IPS DF 6.9 (cell line): ENCODE measurements at regions not wholly inside any gene's neighbourhood (a gene's known extent, or its start where the extent isn't known, plus 50 kb on each side); places are given as distances from the start of the nearest gene placed in this dataset.
A peak's percentile ranks its signal among the peaks of the same experiment; 100 is the strongest.

Source experiments
- DNase-seq: peaks from one replicate; pipeline ENCODE4 v3.0.0-alpha.2; 2013; ENCODE audit warnings: low read depth, low spot score
- H3K27ac ChIP-seq: one replicate; pipeline ENCODE4 v1.5.1; 2013; ENCODE audit warnings: low read length, control low read depth
- H3K27me3 ChIP-seq: 2 replicates; pipeline ENCODE4 v1.6.1; 2013; ENCODE audit warnings: mild to moderate bottlenecking, low read length; ENCODE audit not compliant: control insufficient read depth, insufficient read depth
- H3K36me3 ChIP-seq: 2 replicates; pipeline ENCODE4 v1.6.1; 2013; ENCODE audit warnings: low read length; ENCODE audit not compliant: control insufficient read depth, insufficient read depth
- H3K4me1 ChIP-seq: 2 replicates; pipeline ENCODE4 v1.6.1; 2013; ENCODE audit warnings: low read length; ENCODE audit not compliant: control insufficient read depth, insufficient read depth
- H3K4me3 ChIP-seq: 2 replicates; pipeline ENCODE4 v1.5.1; 2013; ENCODE audit warnings: mild to moderate bottlenecking, low read length
- H3K9me3 ChIP-seq: 2 replicates; pipeline ENCODE4 v1.6.1; 2013; ENCODE audit warnings: low read length, inconsistent platforms; ENCODE audit not compliant: control insufficient read depth, insufficient read depth
- WGBS: extraction: QIAGEN DNeasy Blood & Tissue Kit; methylation state at CpG from one replicate; pipeline ENCODE4 v1.1.7; 2013; ENCODE audit warnings: mixed read lengths, missing lambda C conversion rate; ENCODE audit not compliant: insufficient read length, insufficient coverage; 5-methylcytosine and 5-hydroxymethylcytosine counted together

- Histone ChIP-seq H3K9me3 (no peaks in the 10 kb centered on the region; the same call in 1 of the 2 replicates), H3K4me3 (no peak overlapping the region), H3K36me3 (no peaks in the 10 kb centered on the region), H3K27me3 (no peaks in the 10 kb centered on the region), H3K27ac (no peak overlapping the region), H3K4me1 (peaks cover 2% of the 10 kb centered on the region; the same call in 1 of the 2 replicates)
- DNase-seq = no peak
- no CpG with 5 or more reads among the region's 1 CpG for WGBS
These were observed 653.3 kb upstream of the PKDCC start for GRCh38 chr2:41394541-41394940.

GRCh38 chr2:41395692-41396091 is 652.1 kb upstream of the PKDCC start:
- no peaks in the 10 kb centered on the region for H3K36me3 ChIP-seq
- WGBS = no CpG with 5 or more reads among the region's 3 CpGs
- H3K4me1 ChIP-seq = peaks cover 2% of the 10 kb centered on the region; the same call in 1 of the 2 replicates
- H3K27me3 ChIP-seq = no peaks in the 10 kb centered on the region
- H3K4me3 ChIP-seq = no peak overlapping the region
- no peak overlapping the region for H3K27ac ChIP-seq
- H3K9me3 ChIP-seq = no peaks in the 10 kb centered on the region; the same call in 1 of the 2 replicates
- DNase-seq = no peak

DNA sequence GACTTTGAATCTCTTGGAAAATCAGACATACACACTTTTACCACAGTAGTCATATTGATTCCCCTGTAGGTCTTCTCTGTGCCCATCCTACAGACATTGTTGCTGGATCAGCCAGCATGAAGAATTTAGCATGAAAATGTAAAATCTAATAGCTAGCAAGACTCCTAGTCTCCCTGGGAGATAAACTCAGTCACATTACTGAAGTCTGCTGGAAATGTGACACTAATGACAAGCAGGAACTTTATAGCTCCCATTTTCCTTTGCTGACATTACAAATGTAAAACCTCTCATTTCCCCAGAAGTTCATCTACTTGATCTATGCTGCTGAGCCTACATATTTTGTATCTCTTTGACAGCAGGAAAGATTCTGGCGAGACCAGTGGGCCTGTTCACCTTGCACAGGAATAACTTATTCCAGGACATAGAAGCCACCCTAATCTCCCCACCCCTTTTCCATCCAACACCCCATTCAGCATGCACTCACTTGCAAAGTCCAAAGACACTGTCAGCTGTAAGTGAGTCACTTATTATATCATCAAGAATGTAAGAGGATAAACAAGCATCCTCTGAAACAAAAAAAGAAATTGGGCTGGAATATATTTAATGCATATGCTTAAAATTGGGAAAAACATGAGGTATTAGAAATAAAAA is 648.3 kb upstream of the PKDCC start:
- no peaks in the 10 kb centered on the region; the same call in 1 of the 2 replicates for H3K9me3 ChIP-seq
- H3K36me3 ChIP-seq = no peaks in the 10 kb centered on the region
- H3K27ac ChIP-seq = no peak overlapping the region
- no peak overlapping the region for H3K4me3 ChIP-seq
- H3K4me1 ChIP-seq = no peaks in the 10 kb centered on the region
- no peak for DNase-seq
- no peaks in the 10 kb centered on the region for H3K27me3 ChIP-seq
- WGBS = no CpG with 5 or more reads among the region's 1 CpG

- no peak for DNase-seq
- Histone ChIP-seq H3K36me3 (no peaks in the 10 kb centered on the region), H3K27me3 (no peaks in the 10 kb centered on the region), H3K9me3 (no peaks in the 10 kb centered on the region; the same call in 1 of the 2 replicates), H3K27ac (no peak overlapping the region), H3K4me1 (no peaks in the 10 kb centered on the region), H3K4me3 (no peak overlapping the region)
- 100% methylated on average over 1 of the region's 6 CpGs for WGBS
These were observed 647.6 kb upstream of the PKDCC start for GRCh38 chr2:41400088-41400665.

GRCh38 chr2:41405441-41405840 is 642.4 kb upstream of the PKDCC start:
- no peak for DNase-seq
- H3K36me3 ChIP-seq = no peaks in the 10 kb centered on the region
- no CpG with 5 or more reads among the region's 2 CpGs for WGBS
- H3K9me3 ChIP-seq = no peaks in the 10 kb centered on the region
- no peaks in the 10 kb centered on the region for H3K4me1 ChIP-seq
- H3K27me3 ChIP-seq = no peaks in the 10 kb centered on the region
- H3K27ac ChIP-seq = no peak overlapping the region
- no peak overlapping the region for H3K4me3 ChIP-seq

GRCh38 chr2:41409328-41409727 is 638.5 kb upstream of the PKDCC start:
- H3K27ac ChIP-seq = no peak overlapping the region
- no peak for DNase-seq
- H3K27me3 ChIP-seq = no peaks in the 10 kb centered on the region
- H3K4me1 ChIP-seq = no peaks in the 10 kb centered on the region
- H3K9me3 ChIP-seq = no peaks in the 10 kb centered on the region
- no CpG with 5 or more reads among the region's 4 CpGs for WGBS
- H3K36me3 ChIP-seq = no peaks in the 10 kb centered on the region
- no peak overlapping the region for H3K4me3 ChIP-seq

DNA sequence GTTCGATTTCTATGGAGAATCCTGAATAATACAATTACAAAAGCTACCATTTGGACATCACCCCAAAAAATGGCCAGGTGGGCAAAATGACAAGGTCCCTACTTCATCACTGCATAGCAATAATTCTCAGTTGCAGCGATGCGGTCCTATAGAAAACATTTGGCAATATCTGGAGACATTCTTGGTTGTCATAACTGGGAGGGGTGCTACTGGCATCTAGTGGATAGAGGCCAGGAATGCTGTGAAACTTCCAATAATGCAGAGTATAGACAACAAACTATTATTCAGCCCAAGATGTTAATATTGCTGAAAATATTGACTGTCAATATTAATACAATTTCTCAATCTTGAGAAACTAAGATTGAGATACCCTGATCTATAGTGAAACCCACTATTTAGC is 637.8 kb upstream of the PKDCC start:
- Histone ChIP-seq H3K27ac (no peak overlapping the region), H3K36me3 (no peaks in the 10 kb centered on the region), H3K4me1 (no peaks in the 10 kb centered on the region), H3K9me3 (no peaks in the 10 kb centered on the region), H3K4me3 (no peak overlapping the region), H3K27me3 (no peaks in the 10 kb centered on the region)
- no CpG with 5 or more reads among the region's 3 CpGs for WGBS
- no peak for DNase-seq

DNA sequence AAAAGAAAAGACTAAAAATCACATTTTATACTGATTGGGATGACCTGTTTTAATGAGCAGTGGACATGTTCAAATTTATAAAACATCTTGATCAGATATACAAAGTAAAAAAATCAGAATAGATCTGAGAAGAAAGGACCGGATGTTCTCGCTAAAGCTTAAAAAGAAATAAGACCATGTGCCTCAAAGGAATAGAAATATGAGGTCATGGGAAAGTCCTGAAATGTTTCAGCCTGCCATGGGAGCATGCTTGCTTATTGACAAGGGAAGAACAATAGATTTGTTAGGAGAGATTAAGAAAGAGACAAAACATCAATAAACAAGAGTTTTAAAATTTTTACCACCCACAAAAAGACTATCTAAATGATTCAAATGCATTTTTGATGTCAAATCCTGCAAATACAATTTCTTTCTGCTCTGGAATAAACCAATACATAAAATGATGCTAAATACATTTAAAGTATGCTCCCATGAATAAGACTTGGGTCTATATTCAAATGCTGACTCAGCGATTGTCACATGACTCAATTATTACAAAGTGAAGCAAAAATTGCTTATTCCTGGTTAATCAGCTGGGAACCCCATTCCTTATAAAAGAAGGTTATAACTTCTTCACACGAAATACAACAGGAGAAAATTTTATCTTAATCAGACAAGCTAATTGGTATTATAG is 633.9 kb upstream of the PKDCC start:
- WGBS = no CpG with 5 or more reads among the region's 4 CpGs
- Histone ChIP-seq H3K9me3 (no peaks in the 10 kb centered on the region), H3K36me3 (no peaks in the 10 kb centered on the region), H3K4me1 (no peaks in the 10 kb centered on the region), H3K27me3 (no peaks in the 10 kb centered on the region), H3K4me3 (no peak overlapping the region), H3K27ac (no peak overlapping the region)
- no peak for DNase-seq

DNA sequence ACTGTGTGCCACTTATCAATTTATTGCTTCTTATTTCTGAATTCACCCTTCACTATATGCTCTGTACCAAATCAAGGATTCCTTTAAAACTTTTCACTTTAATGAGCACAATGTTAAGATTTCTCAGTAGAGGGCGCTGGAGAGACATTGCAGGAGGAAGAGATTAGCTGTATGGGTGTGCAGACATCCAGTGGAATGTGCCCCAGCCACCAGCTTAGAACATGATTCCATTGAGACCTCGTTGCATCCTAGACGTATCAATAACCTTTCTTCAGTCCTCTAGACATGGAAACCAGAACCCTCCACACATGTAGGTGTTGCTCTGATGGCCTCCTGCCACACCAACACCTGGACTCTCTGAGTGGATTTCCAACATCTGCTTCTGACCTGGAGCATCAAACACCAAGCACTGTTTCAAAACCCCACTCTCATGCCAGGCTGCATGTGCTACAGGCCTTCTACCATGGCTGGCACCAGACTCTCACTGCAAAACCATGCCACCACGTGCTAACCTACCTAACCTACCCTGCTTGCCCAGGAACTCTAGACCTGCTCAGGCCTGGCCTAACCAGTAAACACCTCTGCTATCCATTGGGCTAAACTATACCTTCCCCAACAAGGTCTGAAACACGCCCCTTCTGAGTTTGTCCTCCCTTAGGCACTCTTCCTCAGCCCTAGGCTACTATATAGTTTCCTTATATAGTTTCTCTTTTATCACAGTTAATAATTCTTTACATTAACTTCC is 633.2 kb upstream of the PKDCC start:
- H3K36me3 ChIP-seq = no peaks in the 10 kb centered on the region
- H3K4me3 ChIP-seq = no peak overlapping the region
- no peaks in the 10 kb centered on the region for H3K9me3 ChIP-seq
- peak; percentile 48 for DNase-seq
- no CpG with 5 or more reads among the region's 5 CpGs for WGBS
- H3K27ac ChIP-seq = no peak overlapping the region
- H3K27me3 ChIP-seq = no peaks in the 10 kb centered on the region
- no peaks in the 10 kb centered on the region for H3K4me1 ChIP-seq

DNA sequence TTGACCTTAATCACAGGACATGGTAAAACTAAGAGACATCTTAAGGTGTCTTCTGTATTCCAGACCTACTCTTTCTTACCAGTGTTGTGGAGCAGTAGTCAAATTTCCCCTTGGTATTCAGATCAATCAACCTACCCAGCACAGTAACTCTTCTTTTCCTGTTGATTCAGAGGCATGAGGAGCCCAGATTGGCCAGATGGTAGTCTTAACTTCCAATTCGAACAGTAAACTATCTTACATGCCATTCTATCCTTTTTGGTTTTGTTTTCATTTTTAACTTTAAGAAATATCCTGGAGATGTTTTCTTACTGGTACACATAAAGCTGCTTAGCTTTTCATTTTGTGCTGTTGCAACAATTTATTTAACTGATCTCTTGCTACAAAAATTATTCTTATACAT is 630.3 kb upstream of the PKDCC start:
- DNase-seq = no peak
- Histone ChIP-seq H3K27me3 (no peaks in the 10 kb centered on the region), H3K4me1 (no peaks in the 10 kb centered on the region), H3K9me3 (no peaks in the 10 kb centered on the region), H3K36me3 (no peaks in the 10 kb centered on the region), H3K27ac (no peak overlapping the region), H3K4me3 (no peak overlapping the region)
- WGBS = no CpG with 5 or more reads among the region's 1 CpG
